ENCODE measurements at regions not wholly inside any gene's neighbourhood (a gene's known extent, or its start where the extent isn't known, plus 50 kb on each side); places are given as distances from the start of the nearest gene placed in this dataset.
A peak's percentile ranks its signal among the peaks of the same experiment; 100 is the strongest.
"Not testable (repeated sequence)": the region's sequence is repeated elsewhere in the genome, so short reads cannot be mapped to it uniquely, and the experiment has no call there.

GRCh38 chr1:144715866-144716265 lies 123.2 kb downstream of the PPIAL4F start:
- H3K9me3 ChIP-seq; DNase-seq; H3K4me3 ChIP-seq; intact Hi-C loops (cut with DNase I); H3K27me3 ChIP-seq; H3K27ac ChIP-seq; H3K4me1 ChIP-seq; H3K36me3 ChIP-seq: not testable (repeated sequence)
- peak in 4 of 8 donors; percentile 53 to 79 (median 64) for ATAC-seq
- no CpG with 5 or more reads among the region's 28 CpGs for WGBS, 2 donors
